ENCODE measurements at regions not wholly inside any gene's neighbourhood (a gene's known extent, or its start where the extent isn't known, plus 50 kb on each side); places are given as distances from the start of the nearest gene placed in this dataset.
"Not testable (repeated sequence)": the region's sequence is repeated elsewhere in the genome, so short reads cannot be mapped to it uniquely, and the experiment has no call there.

- TF ChIP-seq ATF6 (CRISPR knock-in tag; IDR thresholded peaks at IDR 0.05); ZNF425 (CRISPR knock-in tag; conservative IDR thresholded peaks at IDR 0.05); CTCF (IDR thresholded peaks at IDR 0.05); ZNF423 (CRISPR knock-in tag; IDR thresholded peaks at IDR 0.05); JUN (CRISPR knock-in tag; IDR thresholded peaks at IDR 0.05); NR3C1 (CRISPR knock-in tag; conservative IDR thresholded peaks at IDR 0.05; ENCODE audit: low read depth); FOXJ3 (CRISPR knock-in tag; IDR thresholded peaks at IDR 0.05; ENCODE audit: borderline replicate concordance); NFYB (CRISPR knock-in tag; conservative IDR thresholded peaks at IDR 0.05; ENCODE audit: low read depth): not testable (repeated sequence)
Measured at GRCh38 chr7:35148030-35148429, 105.9 kb downstream of the TBX20 start.

All from WTC11 (cell line).